PC-3 (cell line): ENCODE measurements at regions not wholly inside any gene's neighbourhood (a gene's known extent, or its start where the extent isn't known, plus 50 kb on each side); places are given as distances from the start of the nearest gene placed in this dataset.

Experiments
- ATAC-seq: fragments of 200-7000 bp; cut with Tn5 transposase; 2 replicates; pipeline ENCODE4 v1.9.1; 2020; ENCODE audit warnings: mild to moderate bottlenecking, moderate library complexity
- BruUV-seq: library from RNA; stranded (reverse); fragments of 400-500 nt; replicated peaks from 2 replicates; lab custom pipeline; 2021; lab: Mats Ljungman, UMichigan
- CTCF ChIA-PET: fragments of 300-600 bp; sonication (Branson Sonifier 250); formaldehyde crosslinking; loops from one replicate; lab custom pipeline; 2022; ENCODE audit warnings: antibody characterized with exemption; lab: Charles Lee
- POLR2A ChIA-PET: fragments of 300-600 bp; sonication (Branson Sonifier 250); formaldehyde crosslinking; loops from one replicate; lab custom pipeline; 2022; ENCODE audit warnings: antibody characterized with exemption; ENCODE audit not compliant: unreplicated experiment; lab: Charles Lee
- DNase-seq: peaks from one replicate; pipeline ENCODE4 v3.0.0-alpha.2; 2015
- H2AFZ ChIP-seq: fragments of 300-600 bp; sonication (generic); 2 replicates; pipeline ENCODE4 v1.6.0; 2016; ENCODE audit warnings: antibody characterized with exemption, low read length
- H3F3A ChIP-seq: fragments of 300-600 bp; sonication (generic); one replicate; pipeline ENCODE4 v1.6.0; 2017; ENCODE audit warnings: antibody characterized with exemption, low read length, control low read depth, mild to moderate bottlenecking; ENCODE audit not compliant: unreplicated experiment
- H3K27ac ChIP-seq: fragments of 300-600 bp; sonication (generic); 2 replicates; pipeline ENCODE4 v1.5.1; 2016; ENCODE audit warnings: mild to moderate bottlenecking, low read length
- H3K27me3 ChIP-seq: fragments of 300-600 bp; sonication (generic); 2 replicates; pipeline ENCODE4 v1.6.1; 2016; ENCODE audit warnings: low read length, mixed read lengths
- H3K36me3 ChIP-seq: fragments of 300-600 bp; sonication (generic); 2 replicates; pipeline ENCODE4 v1.6.1; 2016; ENCODE audit warnings: low read depth, mixed run types, low read length, mixed read lengths
- H3K4me1 ChIP-seq: fragments of 300-600 bp; sonication (generic); 2 replicates; pipeline ENCODE4 v1.5.1; 2016; ENCODE audit warnings: low read length; ENCODE audit not compliant: insufficient read depth
- H3K4me2 ChIP-seq: fragments of 300-600 bp; sonication (generic); 2 replicates; pipeline ENCODE4 v1.6.0; 2016; ENCODE audit warnings: low read length
- H3K4me3 ChIP-seq: fragments of 300-600 bp; sonication (generic); 2 replicates; pipeline ENCODE4 v1.5.1; 2016; ENCODE audit warnings: mild to moderate bottlenecking, low read length, mixed read lengths
- H3K79me2 ChIP-seq: fragments of 300-600 bp; sonication (generic); 2 replicates; pipeline ENCODE4 v1.6.1; 2017; ENCODE audit warnings: low read length, mixed read lengths
- H3K9ac ChIP-seq: fragments of 300-600 bp; sonication (generic); 2 replicates; pipeline ENCODE4 v1.6.0; 2016; ENCODE audit warnings: mild to moderate bottlenecking, low read length
- H3K9me2 ChIP-seq: fragments of 300-600 bp; sonication (generic); replicated peaks from 2 replicates; pipeline ENCODE4 v1.6.1; 2016; ENCODE audit warnings: mixed run types, low read length, mixed read lengths
- H3K9me3 ChIP-seq: fragments of 300-600 bp; sonication (generic); 2 replicates; pipeline ENCODE4 v1.6.1; 2016; ENCODE audit warnings: low read length, mixed read lengths
- H4K20me1 ChIP-seq: fragments of 300-600 bp; sonication (generic); 2 replicates; pipeline ENCODE4 v1.6.1; 2016; ENCODE audit warnings: low read length, mixed read lengths
- EZH2 ChIP-seq: fragments of 300-600 bp; sonication (generic); IDR thresholded peaks from one replicate; pipeline ENCODE4 v1.6.1; 2017; ENCODE audit warnings: antibody characterized with exemption, mild to moderate bottlenecking, low read length; ENCODE audit not compliant: unreplicated experiment
- EZH2phosphoT487 ChIP-seq: fragments of 300-600 bp; sonication (generic); IDR thresholded peaks from 2 replicates; pipeline ENCODE4 v1.6.1; 2018; ENCODE audit warnings: mild to moderate bottlenecking, antibody characterized with exemption, low read length, borderline replicate concordance
- intact Hi-C: fragments of 100-400 bp; cut with micrococcal nuclease; formaldehyde crosslinking; loops from 2 replicates; pipeline ENCODE4 v1.9.0; 2023
- TF ChIP-seq, protein P1 (sequence below): fragments of 300-600 bp; sonication (generic); conservative IDR thresholded peaks from 2 replicates; pipeline ENCODE4 v1.5.1; 2017; ENCODE audit warnings: antibody characterized with exemption, low read depth, mild to moderate bottlenecking, low read length

DNA sequence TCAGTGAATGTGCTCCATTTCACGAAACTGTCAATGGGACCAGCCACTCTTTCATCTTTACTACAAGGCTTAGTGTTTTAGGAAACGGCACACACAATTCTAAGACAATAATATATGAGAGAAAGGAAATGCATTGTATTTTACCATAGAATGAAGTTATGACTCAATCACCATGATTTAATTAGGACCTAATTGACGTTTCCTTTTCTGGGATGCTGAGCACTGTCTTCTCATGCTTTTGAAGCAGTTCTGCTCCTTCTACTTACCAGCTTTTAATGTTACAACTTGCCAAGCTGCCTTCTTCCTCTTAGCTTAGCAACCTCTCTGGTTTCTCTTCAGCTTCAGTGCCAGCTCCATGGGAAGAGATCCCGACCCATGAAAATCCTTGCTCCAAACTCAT lies 94.3 kb upstream of the SERPINE2 start:
- H3K36me3 ChIP-seq, result no peaks in the 10 kb centered on the region
- no peaks in the 10 kb centered on the region for H4K20me1 ChIP-seq
- no peaks in the 10 kb centered on the region for H3K9me3 ChIP-seq
- no peak overlapping the region for H3K4me2 ChIP-seq
- CTCF ChIA-PET, result no interaction called here
- no peak overlapping the region for H3K4me3 ChIP-seq
- ATAC-seq (no peak), DNase-seq (no peak)
- H3K27ac ChIP-seq, result no peak overlapping the region
- TF ChIP-seq EZH2, result no peak
- TF ChIP-seq EZH2phosphoT487, result no peak
- TF ChIP-seq, protein P1, sequence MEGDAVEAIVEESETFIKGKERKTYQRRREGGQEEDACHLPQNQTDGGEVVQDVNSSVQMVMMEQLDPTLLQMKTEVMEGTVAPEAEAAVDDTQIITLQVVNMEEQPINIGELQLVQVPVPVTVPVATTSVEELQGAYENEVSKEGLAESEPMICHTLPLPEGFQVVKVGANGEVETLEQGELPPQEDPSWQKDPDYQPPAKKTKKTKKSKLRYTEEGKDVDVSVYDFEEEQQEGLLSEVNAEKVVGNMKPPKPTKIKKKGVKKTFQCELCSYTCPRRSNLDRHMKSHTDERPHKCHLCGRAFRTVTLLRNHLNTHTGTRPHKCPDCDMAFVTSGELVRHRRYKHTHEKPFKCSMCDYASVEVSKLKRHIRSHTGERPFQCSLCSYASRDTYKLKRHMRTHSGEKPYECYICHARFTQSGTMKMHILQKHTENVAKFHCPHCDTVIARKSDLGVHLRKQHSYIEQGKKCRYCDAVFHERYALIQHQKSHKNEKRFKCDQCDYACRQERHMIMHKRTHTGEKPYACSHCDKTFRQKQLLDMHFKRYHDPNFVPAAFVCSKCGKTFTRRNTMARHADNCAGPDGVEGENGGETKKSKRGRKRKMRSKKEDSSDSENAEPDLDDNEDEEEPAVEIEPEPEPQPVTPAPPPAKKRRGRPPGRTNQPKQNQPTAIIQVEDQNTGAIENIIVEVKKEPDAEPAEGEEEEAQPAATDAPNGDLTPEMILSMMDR, result no peak
- H3K9ac ChIP-seq, result no peak overlapping the region
- intact Hi-C loops, result no loop called here
- no peak overlapping the region for H2AFZ ChIP-seq
- no peaks in the 10 kb centered on the region for H3K27me3 ChIP-seq
- no TSS peak for BruUV-seq
- no peaks in the 10 kb centered on the region for H3K4me1 ChIP-seq
- no peaks in the 10 kb centered on the region for H3K79me2 ChIP-seq
- no peaks in the 10 kb centered on the region for H3F3A ChIP-seq
- no peaks in the 10 kb centered on the region for H3K9me2 ChIP-seq
- POLR2A ChIA-PET, result no interaction called here

GRCh38 chr2:224127871-224128501 lies 88.9 kb upstream of the SERPINE2 start:
- ChIA-PET POLR2A (no interaction called here), CTCF (interaction anchor here (0.6 kb wide), 1 partner anchor 154 kb away, joined by 6 read pairs; no protein-coding TSS in a partner anchor)
- ATAC-seq, result no peak
- Histone ChIP-seq H3K27ac (no peak overlapping the region), H3K4me2 (no peak overlapping the region), H3K9me2 (no peaks in the 10 kb centered on the region), H3F3A (no peaks in the 10 kb centered on the region), H4K20me1 (no peaks in the 10 kb centered on the region), H3K79me2 (no peaks in the 10 kb centered on the region), H3K36me3 (no peaks in the 10 kb centered on the region), H3K9me3 (no peaks in the 10 kb centered on the region), H3K9ac (no peak overlapping the region), H3K27me3 (no peaks in the 10 kb centered on the region), H2AFZ (no peak overlapping the region), H3K4me1 (no peaks in the 10 kb centered on the region), H3K4me3 (no peak overlapping the region)
- intact Hi-C loops, result no loop called here
- TF ChIP-seq EZH2phosphoT487 (no peak), EZH2 (no peak)
- TF ChIP-seq, protein P1, result no peak
- no TSS peak for BruUV-seq
- DNase-seq, result no peak

GRCh38 chr2:224126440-224126839 lies 87.4 kb upstream of the SERPINE2 start:
- H3K27me3 ChIP-seq, result no peaks in the 10 kb centered on the region
- H3K4me1 ChIP-seq, result peaks cover 5% of the 10 kb centered on the region; the same call in 1 of the 2 replicates
- H3K9me2 ChIP-seq, result no peaks in the 10 kb centered on the region
- BruUV-seq, result no TSS peak
- H3F3A ChIP-seq, result no peaks in the 10 kb centered on the region
- ChIA-PET CTCF (no interaction called here), POLR2A (no interaction called here)
- TF ChIP-seq, protein P1, result no peak
- TF ChIP-seq EZH2 (no peak), EZH2phosphoT487 (no peak)
- ATAC-seq (no peak), DNase-seq (no peak)
- no peaks in the 10 kb centered on the region for H3K79me2 ChIP-seq
- no peaks in the 10 kb centered on the region for H3K36me3 ChIP-seq
- H3K27ac ChIP-seq, result no peak overlapping the region
- no peak overlapping the region for H3K4me3 ChIP-seq
- H3K9me3 ChIP-seq, result no peaks in the 10 kb centered on the region
- H2AFZ ChIP-seq, result no peak overlapping the region
- no peak overlapping the region for H3K4me2 ChIP-seq
- H3K9ac ChIP-seq, result no peak overlapping the region
- intact Hi-C loops, result no loop called here
- no peaks in the 10 kb centered on the region for H4K20me1 ChIP-seq
